Neutrophil (primary cell): ENCODE measurements at regions not wholly inside any gene's neighbourhood (a gene's known extent, or its start where the extent isn't known, plus 50 kb on each side); places are given as distances from the start of the nearest gene placed in this dataset.

Experiments used
- H3K27ac ChIP-seq: fragments of 200-600 bp; sonication (generic); 2 replicates; pipeline ENCODE4 v1.5.1; 2016; ENCODE audit warnings: mild to moderate bottlenecking, moderate library complexity
- H3K27me3 ChIP-seq: fragments of 200-600 bp; sonication (generic); 2 replicates; pipeline ENCODE4 v1.6.0; 2016; ENCODE audit warnings: mild to moderate bottlenecking
- H3K36me3 ChIP-seq: fragments of 200-600 bp; sonication (generic); 2 replicates; pipeline ENCODE4 v1.5.1; 2017
- H3K4me1 ChIP-seq, 2 experiments: fragments of 200-600 bp in 1 of 2; sonication (generic) in 1 of 2; 1 replicate in 1 of 2; 2 replicates in 1 of 2; pipeline versions ENCODE4 v1.5.1 to v1.6.1; 2013 to 2016; ENCODE audit warnings: low read depth in 1 of 2, low read length in 1 of 2, mild to moderate bottlenecking in 1 of 2, moderate library complexity in 1 of 2; ENCODE audit not compliant: control insufficient read depth in 1 of 2, insufficient read depth in 1 of 2
- H3K4me3 ChIP-seq, 2 experiments: fragments of 200-600 bp in 1 of 2; sonication (generic) in 1 of 2; 1 replicate in 1 of 2; 2 replicates in 1 of 2; pipeline ENCODE4 v1.5.1; 2013 to 2016; ENCODE audit warnings: low read depth in 1 of 2, low read length in 1 of 2, mild to moderate bottlenecking in 1 of 2, moderate library complexity in 1 of 2
- H3K9me3 ChIP-seq: fragments of 200-600 bp; sonication (generic); 2 replicates; pipeline ENCODE4 v1.5.1; 2016
- CTCF ChIP-seq: fragments of 200-600 bp; sonication (generic); IDR thresholded peaks from 2 replicates; pipeline ENCODE4 v1.5.1; 2016; ENCODE audit warnings: antibody characterized with exemption

- no peak overlapping the region for H3K4me3 ChIP-seq
- no peaks in the 10 kb centered on the region for H3K27me3 ChIP-seq
- TF ChIP-seq CTCF, result no peak
- H3K27ac ChIP-seq, result no peak overlapping the region
- no peaks in the 10 kb centered on the region for H3K4me1 ChIP-seq
- no peaks in the 10 kb centered on the region for H3K9me3 ChIP-seq
- H3K36me3 ChIP-seq, result no peaks in the 10 kb centered on the region
Observed at GRCh38 chr7:156088115-156088514, 275.9 kb upstream of the SHH start.

GRCh38 chr7:156082048-156083040, 270.1 kb upstream of the SHH start:
- H3K27ac ChIP-seq, result no peak overlapping the region
- TF ChIP-seq CTCF, result no peak
- no peaks in the 10 kb centered on the region for H3K9me3 ChIP-seq
- no peaks in the 10 kb centered on the region for H3K36me3 ChIP-seq
- no peaks in the 10 kb centered on the region for H3K27me3 ChIP-seq
- no peaks in the 10 kb centered on the region for H3K4me1 ChIP-seq
- no peak overlapping the region for H3K4me3 ChIP-seq

- H3K36me3 ChIP-seq, result no peaks in the 10 kb centered on the region
- TF ChIP-seq CTCF, result no peak
- H3K9me3 ChIP-seq, result no peaks in the 10 kb centered on the region
- no peaks in the 10 kb centered on the region for H3K4me1 ChIP-seq
- H3K27ac ChIP-seq, result no peak overlapping the region
- no peak overlapping the region for H3K4me3 ChIP-seq
- H3K27me3 ChIP-seq, result no peaks in the 10 kb centered on the region
Observed at GRCh38 chr7:156080596-156080995, 268.3 kb upstream of the SHH start.

GRCh38 chr7:156080046-156080445, 267.8 kb upstream of the SHH start:
- no peaks in the 10 kb centered on the region for H3K36me3 ChIP-seq
- no peak for TF ChIP-seq CTCF
- H3K27me3 ChIP-seq, result no peaks in the 10 kb centered on the region
- H3K9me3 ChIP-seq, result no peaks in the 10 kb centered on the region
- H3K4me3 ChIP-seq, result no peak overlapping the region
- no peak overlapping the region for H3K27ac ChIP-seq
- no peaks in the 10 kb centered on the region for H3K4me1 ChIP-seq

GRCh38 chr7:156079156-156079555, 266.9 kb upstream of the SHH start:
- H3K27ac ChIP-seq, result no peak overlapping the region
- no peaks in the 10 kb centered on the region for H3K9me3 ChIP-seq
- TF ChIP-seq CTCF, result no peak
- H3K4me3 ChIP-seq, result no peak overlapping the region
- no peaks in the 10 kb centered on the region for H3K4me1 ChIP-seq
- no peaks in the 10 kb centered on the region for H3K27me3 ChIP-seq
- no peaks in the 10 kb centered on the region for H3K36me3 ChIP-seq
